Left lobe of liver (tissue), 2 donors: ENCODE measurements at regions not wholly inside any gene's neighbourhood (a gene's known extent, or its start where the extent isn't known, plus 50 kb on each side); places are given as distances from the start of the nearest gene placed in this dataset.

ENCODE experiments used
- ATAC-seq: fragments of 200-7000 bp; cut with Tn5 transposase; one replicate; pipeline ENCODE4 v1.9.1; 2020; ENCODE audit warnings: mild to moderate bottlenecking, moderate library complexity
- DNase-seq: peaks from one replicate; pipeline ENCODE4 v3.0.0-alpha.2; 2020; ENCODE audit warnings: low spot score
- donor health status: DM: no; HTN: no; CAD: no; lungs with moderate emphysema.
- donor health status: DM: no; HTN: yes; CAD: no.

DNA sequence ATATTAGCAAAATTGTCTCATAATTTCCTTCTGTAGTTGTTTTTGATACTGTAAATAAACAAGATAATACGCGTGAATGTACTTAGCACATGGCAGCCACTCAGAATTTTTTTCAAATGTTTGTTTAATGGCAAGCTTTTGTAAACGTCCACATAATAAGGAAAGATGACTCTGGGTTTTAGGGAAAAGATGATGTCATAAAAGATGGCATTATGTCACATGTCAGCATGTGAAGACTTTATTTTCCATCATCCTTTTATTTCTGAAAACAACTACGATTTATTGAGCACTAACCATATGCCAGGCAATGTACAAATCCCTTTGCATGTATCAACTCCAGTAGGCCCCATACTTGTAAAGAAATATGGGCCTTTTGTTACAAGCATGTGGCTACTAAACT is 139.9 kb downstream of the C11orf91 start:
- ATAC-seq (no peak), DNase-seq (no peak)

DNA sequence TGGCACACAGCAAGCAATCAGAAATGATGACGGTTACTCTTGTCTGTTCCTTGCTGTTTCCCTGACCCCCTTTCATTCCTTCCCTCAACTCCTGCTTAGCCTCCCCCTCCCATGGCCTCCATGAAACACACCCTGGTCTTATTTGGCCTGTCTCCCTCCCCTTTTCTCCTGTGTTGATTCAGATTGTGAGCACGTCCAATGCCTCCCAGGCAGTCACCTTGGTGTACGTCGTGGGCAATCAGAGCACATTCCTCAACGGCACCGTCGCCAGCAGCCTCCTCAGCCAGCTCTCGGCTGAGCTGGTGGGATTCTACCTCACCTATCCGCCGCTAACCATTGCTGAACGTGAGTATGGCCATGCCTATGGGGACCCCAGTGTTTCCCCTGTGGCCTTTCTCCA is 141.1 kb downstream of the C11orf91 start:
- ATAC-seq (no peak), DNase-seq (no peak)

DNA sequence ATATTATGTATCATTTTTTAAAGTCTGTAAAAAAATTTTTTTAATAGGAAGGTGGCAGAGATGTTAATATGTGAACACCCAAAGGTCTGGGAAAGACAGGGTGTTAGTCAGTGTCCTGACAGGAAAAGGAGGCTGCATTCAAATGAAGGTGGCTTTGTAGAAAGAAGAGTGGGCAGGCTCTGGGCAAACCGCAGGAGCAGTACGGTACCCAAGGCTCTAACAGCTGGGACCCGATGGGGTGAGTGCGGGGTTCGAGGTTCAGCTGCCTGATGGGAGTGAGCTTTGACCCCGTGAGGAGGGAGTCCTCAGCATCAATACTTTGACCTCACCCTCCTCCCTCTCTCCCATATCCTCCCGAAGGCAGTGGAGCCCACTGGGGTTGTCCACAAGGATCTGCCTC is 142.5 kb downstream of the C11orf91 start:
- no peak for DNase-seq
- ATAC-seq: no peak

DNA sequence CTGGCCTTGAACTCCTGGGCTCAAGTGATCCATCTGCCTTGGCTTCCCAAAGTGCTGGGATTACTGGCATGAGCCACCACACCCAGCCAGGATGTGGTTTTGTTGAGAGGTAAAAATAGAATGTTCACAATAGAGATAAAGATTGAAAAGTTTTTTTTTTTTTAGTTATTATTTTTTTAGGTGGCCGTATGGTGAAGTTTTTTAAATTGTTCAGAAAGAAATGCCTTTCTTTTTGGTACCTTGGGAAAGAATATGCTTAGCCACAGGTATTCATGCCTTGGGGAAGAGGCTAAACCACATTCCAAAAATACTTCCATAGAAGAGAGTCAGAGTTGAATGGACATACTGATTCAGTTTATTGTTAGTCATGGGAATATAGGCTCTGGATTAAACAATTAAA is 143.4 kb downstream of the C11orf91 start:
- ATAC-seq (no peak), DNase-seq (no peak)

DNA sequence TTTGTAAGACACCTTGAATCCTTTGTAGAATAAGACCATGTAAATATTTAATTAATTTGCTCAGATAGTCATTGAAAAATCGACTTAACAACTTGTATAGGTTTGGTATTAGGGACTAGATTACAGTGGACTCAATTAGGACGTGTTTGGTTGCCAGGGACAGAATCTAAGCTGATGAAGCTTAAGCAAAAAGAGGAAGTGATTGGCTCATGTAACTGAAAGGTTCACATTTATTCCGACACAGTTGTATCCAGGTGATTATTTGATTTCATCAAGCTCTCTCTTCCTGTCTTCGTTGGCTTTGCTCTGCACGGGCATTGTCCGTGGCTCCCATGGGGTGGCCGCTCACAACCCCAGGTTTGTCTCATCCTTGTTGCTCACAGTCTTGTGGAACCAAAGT is 146.4 kb downstream of the C11orf91 start:
- DNase-seq (no peak), ATAC-seq (no peak)

DNA sequence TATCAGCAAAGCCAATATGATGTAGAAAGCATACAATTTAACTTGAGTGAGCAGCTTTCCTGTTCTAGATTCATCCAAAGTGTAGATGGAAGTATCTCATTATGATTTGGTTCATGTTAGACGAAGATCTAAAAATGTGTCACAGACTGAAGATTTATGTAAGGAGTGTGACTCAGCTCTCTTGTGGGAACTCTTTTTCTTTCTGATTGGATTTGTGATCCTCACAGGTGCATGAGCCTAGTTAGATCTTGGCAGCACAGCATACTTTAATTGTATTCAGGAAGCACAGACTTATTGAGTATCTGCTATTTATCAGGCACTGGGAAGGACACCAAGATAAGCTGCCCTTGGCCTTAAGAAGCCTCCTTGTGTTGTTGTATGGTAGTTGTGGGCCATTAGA is 147.1 kb downstream of the C11orf91 start:
- ATAC-seq: no peak
- no peak for DNase-seq

DNA sequence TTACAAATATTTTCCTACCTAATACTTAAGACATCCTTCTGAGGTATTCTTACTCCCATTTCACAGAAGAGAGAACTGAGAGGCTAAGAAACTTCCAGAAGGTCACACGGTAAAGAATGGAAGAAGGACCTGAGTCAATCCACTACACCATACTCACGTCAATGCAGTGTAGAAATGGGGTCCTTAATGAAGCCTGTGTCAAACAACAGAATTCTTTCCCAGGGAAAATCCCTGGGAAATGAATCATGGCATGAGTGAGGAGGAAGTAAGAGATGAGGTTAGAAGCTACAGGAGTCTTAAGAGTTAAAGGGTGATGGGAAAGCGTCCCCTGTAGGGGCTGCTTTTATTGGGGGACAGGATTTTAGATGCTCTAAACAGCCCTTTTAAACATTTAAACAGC is 147.9 kb downstream of the C11orf91 start:
- DNase-seq (no peak), ATAC-seq (no peak)

DNA sequence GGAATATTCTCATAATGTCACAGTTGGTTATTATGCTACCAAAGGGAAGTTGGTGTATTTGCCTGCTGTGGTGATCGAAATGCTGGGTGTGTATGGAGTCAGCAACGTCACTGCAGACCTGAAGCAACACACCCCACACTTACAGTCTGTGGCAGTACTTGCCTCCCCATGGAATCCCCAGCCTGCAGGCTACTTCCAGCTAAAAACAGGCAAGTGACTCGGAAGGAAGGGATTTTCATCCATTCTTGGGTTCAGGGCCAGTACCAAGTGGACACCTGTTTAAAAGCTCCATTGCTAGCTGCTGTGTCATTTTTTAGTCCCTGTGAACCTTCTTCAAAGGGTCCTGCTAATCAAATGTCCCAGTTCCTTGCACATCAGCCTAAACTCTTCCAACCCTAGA is 149.6 kb downstream of the C11orf91 start:
- no peak for DNase-seq

DNA sequence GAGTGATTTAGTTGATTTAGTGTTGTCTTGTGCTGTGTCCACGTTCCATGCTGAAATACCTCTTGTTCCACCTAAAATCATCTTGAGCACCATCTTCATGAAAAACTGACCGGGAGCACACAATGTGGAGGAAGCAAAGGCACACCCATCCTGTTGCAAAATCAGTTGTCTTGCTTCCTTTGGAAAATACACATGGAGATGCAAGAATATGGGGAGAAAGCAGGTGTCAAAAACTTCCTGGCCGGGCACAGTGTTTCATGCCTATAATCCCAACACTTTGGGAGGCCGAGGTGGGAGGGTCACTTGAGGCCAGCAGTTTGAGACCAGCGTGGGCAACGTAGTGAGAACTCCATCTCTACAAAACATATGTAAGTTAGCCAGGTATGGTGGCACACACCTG is 151.1 kb downstream of the C11orf91 start:
- ATAC-seq (no peak), DNase-seq (no peak)

More for the DNA sequence above, 149.6 kb downstream of the C11orf91 start:
- ATAC-seq: no peak

DNA sequence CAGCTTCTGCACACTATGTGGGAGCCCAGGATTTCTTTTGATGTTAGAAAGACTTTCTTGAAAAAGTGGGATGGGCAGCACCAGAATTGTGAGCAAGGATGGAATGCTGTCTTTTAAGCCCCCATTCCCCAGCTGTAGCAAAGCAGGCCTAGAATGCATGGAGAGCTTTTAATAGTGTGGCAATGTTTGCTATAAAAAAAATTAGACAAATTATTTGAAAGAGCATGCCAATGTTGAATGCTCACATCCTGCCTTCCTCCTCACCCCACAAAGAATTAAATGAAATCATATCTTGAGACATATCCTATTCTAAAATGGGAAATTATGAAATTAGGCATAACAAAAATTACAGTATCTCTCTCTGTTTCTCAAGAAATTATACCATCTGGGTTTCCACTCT is 154.7 kb downstream of the C11orf91 start:
- DNase-seq (no peak), ATAC-seq (no peak)

DNA sequence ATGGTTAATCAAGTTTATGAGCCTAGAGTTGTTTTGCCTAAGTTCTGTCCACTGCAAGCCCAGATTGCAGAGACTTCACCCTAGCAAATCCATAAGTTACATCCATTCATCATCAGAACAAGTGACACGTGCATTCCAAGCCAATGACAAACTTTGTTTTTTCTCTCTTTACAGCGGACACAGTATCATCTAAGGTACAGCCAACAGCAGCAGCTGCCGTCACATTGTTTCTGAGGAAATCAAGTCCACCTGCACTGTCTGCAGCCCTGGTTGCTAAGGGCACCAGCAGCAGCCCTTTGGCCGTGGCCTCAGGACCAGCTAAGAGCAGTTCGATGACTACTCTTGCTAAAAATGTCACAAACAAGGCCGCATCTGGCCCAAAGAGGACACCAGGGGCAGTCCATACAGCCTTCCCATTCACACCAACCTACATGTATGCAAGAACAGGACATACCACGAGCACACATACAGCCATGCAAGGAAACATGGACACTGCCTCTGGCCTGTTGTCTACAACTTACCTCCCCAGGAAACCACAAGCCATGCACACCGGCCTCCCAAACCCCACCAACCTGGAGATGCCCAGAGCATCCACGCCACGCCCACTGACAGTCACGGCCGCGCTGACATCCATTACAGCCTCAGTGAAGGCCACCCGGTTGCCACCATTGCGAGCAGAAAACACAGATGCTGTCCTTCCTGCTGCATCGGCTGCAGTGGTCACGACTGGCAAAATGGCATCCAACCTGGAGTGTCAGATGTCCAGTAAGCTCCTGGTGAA is 155.8 kb downstream of the C11orf91 start:
- DNase-seq (no peak), ATAC-seq (no peak)

DNA sequence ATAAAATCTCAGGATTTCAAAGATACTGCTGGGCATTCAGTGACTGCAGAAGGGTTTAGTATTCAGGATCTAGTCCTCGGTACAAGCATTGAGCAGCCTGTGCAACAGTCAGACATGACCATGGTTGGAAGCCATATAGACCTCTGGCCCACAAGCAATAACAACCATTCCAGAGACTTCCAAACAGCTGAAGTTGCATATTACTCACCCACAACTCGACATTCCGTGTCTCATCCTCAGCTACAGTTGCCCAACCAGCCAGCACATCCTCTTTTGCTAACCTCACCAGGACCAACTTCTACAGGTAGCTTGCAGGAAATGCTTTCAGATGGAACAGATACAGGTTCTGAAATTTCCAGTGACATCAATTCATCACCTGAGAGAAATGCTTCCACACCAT is 156.8 kb downstream of the C11orf91 start:
- DNase-seq (no peak), ATAC-seq (no peak)

DNA sequence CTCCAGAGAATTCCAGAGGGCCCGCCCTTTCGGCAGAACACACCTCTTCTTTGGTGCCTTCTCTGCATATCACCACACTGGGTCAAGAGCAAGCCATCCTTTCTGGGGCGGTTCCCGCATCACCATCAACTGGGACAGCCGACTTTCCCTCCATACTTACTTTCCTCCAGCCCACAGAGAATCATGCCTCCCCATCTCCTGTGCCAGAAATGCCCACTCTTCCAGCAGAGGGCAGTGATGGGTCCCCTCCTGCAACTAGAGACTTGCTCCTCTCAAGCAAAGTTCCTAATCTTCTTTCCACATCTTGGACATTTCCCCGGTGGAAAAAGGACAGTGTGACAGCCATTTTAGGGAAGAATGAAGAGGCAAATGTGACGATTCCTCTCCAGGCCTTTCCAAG is 157.7 kb downstream of the C11orf91 start:
- peak; percentile 87 for ATAC-seq
- DNase-seq: peak; percentile 55

DNA sequence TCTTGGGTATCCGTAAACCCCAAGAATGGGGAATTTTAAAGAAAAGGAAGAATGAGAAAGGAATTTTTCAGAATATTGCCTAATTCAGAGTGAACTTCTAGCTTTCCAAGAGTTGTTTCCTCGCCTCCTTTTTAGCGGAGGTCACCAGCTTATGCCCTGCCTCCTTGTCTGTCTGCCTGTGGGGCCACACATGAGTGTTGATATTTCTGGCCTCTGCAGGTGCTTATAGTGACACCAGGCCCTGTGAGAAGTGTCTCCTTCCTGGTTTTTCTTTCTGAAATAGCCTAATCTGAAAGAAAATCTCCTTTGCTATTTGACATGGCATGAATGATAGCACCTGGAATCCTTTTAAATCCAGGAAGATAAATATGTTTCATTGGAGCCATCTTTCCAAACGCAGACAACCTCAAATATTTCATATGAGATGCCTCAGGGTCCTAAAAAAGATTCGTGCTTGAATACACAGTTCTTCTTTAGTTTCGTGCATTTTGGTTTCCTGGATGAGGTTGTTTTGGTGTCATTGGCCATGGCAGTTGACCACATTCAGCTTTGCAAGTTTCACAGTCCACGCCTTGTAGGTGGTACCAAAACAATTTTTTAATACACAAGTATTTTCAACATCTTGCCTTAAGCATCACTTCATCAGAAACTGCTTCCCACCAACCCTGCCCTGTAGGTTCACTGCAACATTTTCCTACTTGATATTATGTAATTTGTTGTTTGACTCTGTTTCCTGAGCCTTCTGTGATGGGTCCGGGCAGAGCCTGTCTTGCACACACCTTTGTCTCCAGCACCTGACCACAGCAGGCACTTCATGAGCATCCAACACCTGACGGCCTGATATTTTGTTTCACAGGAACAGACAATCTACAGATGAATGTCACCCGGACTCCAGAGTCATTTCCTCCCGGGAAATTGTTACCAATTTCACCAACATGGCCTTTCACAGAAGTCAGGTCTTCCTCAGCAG is 159.4 kb downstream of the C11orf91 start:
- ATAC-seq (no peak), DNase-seq (no peak)

DNA sequence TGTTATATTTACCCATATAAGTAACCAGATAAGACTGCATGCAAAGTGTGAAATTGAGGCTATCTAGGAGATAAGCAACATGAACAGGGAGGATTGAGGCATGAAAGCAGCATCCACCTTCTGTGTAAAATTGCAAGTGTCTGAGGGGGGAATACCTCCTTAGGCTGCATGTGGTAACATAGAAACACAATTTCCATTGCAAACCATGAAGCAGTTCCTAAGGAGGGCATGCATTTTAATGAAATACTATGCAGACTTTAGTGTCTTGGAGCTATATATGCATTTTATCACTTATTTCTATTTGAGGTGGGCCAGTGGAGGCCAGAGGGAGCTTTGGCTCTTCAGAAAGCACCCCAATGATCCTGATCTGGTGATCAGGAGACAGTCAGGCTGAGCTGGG is 160.2 kb downstream of the C11orf91 start:
- ATAC-seq (no peak), DNase-seq (no peak)

DNA sequence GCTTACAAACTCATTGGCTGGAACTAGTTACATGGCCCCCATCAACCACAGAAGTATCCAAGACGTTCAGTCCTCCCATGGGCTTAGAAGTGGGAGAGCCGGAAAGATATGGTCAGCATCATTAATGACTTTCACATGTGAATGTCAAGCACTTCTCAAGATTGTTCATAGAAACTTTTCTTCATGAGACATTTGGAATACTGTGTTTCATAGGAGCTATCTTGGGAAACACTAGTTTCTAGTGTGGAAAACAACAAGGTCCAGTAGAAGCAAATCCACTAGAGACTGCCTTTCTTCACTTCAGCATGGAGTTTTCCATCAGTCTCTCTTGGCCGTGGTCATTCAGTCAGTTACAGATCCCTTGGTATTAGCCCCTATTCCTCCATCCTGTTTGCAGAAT is 160.9 kb downstream of the C11orf91 start:
- ATAC-seq: no peak
- no peak for DNase-seq

DNA sequence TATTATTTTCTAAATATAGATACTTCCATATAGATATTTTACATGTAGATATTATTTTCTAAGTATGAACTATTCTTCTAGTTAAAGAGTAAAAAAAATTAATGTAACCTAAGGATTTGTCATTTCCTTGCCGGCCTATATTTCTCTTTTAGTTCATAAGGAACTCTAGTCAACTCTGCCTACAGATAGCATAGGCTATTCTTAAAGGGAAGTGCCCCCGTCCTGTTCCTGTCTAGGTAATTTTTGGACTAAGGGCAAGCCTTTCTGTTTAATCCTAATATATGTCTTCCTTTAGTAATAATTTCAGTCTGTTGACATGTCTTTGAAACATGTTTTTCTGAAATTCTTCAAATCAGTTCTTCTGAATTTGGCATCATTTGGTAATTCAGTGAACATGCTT is 161.9 kb downstream of the C11orf91 start:
- DNase-seq: no peak
- ATAC-seq: no peak

DNA sequence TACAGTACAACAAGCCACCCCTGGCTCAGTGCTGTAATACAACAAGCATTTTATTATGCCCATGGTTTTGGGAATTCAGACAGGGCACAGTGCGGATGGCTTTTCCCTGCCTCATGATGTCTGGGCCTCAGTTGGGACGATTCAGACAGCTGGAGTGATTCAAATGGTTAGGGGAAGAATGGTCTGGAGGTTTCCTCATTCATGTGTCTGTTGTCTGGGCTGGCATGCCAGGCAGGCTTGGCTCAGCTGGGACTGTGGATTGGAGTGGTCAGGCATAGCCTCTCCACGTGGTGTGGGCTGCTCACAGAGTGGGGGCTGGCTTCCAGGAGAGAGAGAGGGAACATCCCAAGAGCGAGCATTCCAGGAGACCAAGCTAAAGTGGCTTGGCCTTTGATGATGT is 164.4 kb downstream of the C11orf91 start:
- ATAC-seq: no peak
- DNase-seq: no peak

DNA sequence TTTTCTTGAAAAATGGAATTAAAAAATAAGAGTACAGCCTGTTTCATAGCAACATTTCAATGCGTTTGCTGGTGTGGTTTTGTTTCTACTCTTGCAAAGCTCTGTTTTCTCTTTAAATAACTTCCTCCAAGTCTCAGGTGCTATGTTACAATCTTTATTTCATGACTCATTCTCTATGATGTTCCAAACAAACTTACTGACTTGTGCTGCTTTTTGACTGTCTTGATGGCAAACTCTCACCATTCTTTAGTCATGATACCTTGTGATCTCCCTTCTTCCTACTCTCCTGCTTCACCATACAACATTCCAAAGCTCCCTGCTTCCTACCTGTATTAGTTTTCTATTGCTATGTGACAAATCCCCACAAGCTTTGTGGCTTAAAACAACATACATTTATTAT is 166.1 kb downstream of the C11orf91 start:
- DNase-seq: no peak
- ATAC-seq: no peak

DNA sequence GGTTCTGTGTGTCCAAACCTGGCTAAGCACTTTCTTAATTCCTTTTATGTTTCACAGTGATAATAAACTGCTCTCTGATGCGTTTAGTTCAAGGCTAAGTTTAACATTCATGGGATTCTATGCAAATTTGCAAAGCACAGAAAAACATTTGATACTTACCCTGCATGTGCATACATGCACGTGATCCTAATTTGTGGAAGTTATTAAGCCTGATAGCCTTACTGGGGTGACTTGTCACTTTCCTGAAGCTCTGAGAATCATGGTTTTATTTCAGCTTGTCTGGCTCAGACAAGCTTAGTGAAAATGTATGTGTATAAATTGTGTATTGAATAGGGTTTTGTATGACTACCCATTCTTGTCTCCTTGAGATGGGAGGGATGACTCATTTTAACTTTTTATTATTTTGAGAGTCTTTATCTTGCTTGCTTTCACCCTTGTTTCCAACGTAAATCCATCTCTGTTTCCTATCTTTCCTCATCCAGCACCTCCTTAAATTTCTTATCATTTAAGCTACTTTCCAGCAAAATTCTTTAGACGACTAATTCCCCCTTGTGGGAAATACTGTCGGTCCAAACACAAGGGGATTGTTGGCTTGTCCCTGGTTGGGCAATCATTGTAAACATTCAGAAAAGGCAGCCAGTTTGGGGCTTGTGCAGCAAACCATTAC is 167.1 kb downstream of the C11orf91 start:
- ATAC-seq: no peak
- no peak for DNase-seq

DNA sequence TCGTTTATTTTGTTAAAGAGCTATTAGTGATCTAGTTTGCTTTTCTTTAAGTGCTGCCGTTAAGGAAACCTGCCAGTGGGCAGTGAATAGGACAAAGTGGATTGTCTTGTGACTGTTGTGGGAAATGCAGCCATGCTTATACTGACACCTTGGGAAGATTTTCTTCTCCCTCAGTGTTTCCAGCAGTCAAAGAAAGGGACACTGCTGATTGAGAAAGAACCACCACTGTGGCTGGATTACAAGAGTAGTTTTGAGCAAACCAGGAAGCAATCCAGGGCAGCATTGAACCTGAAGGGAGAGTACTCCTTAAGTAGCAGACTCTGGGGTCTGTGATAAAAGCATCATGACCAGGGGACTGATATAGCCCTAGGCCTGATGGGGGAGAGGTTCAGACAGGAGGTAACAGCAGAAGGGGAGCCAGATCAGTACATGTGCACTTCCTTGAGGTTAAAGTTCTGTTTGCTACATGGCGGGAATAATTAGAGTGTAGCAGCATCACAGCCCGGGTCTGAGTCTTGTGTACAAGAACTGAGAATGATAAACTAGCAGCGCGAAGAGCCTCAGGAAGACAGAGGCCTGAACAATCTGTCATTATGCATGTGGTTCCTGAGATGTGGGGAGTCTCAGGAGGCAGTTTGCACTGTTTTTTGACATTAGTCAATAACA is 167.8 kb downstream of the C11orf91 start:
- DNase-seq (no peak), ATAC-seq (no peak)
